ENCODE measurements at regions not wholly inside any gene's neighbourhood (a gene's known extent, or its start where the extent isn't known, plus 50 kb on each side); places are given as distances from the start of the nearest gene placed in this dataset.
A peak's percentile ranks its signal among the peaks of the same experiment; 100 is the strongest.

DNA sequence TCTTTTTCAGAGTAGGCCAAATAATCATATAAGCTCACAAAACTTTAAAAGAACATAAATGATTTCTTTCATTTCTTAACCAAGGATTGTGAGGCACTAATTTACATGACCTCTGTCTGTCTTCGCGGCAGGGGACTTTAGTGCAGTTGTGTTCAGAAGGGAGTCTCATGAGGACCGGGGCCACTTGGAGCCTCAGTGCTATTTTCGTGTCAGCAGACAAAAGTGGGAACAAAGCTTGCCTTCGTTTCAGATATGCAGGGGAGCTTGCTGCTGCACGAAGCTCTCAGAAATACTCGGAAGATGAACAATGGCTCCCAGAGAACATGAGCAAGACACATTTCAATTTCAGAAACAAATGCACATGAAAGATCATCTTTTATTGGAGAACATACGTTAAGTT lies 497.0 kb downstream of the CDH26 start:
- H3K9me3 ChIP-seq (replicated peaks): no peaks in the 10 kb centered on the region
- H3K4me1 ChIP-seq: peaks cover 23% of the 10 kb centered on the region
- no peaks in the 10 kb centered on the region for H3K36me3 ChIP-seq
- H3K27me3 ChIP-seq (ENCODE audit: low read depth): no peaks in the 10 kb centered on the region
- no peak for DNase-seq
- TF ChIP-seq, protein P1, sequence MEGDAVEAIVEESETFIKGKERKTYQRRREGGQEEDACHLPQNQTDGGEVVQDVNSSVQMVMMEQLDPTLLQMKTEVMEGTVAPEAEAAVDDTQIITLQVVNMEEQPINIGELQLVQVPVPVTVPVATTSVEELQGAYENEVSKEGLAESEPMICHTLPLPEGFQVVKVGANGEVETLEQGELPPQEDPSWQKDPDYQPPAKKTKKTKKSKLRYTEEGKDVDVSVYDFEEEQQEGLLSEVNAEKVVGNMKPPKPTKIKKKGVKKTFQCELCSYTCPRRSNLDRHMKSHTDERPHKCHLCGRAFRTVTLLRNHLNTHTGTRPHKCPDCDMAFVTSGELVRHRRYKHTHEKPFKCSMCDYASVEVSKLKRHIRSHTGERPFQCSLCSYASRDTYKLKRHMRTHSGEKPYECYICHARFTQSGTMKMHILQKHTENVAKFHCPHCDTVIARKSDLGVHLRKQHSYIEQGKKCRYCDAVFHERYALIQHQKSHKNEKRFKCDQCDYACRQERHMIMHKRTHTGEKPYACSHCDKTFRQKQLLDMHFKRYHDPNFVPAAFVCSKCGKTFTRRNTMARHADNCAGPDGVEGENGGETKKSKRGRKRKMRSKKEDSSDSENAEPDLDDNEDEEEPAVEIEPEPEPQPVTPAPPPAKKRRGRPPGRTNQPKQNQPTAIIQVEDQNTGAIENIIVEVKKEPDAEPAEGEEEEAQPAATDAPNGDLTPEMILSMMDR (IDR thresholded peaks at IDR 0.05; ENCODE audit: borderline replicate concordance): no peak
- intact Hi-C loops (cut with micrococcal nuclease): no loop called here
- H3K27ac ChIP-seq (replicated peaks): no peak overlapping the region
- H3K4me3 ChIP-seq: no peak overlapping the region

DNA sequence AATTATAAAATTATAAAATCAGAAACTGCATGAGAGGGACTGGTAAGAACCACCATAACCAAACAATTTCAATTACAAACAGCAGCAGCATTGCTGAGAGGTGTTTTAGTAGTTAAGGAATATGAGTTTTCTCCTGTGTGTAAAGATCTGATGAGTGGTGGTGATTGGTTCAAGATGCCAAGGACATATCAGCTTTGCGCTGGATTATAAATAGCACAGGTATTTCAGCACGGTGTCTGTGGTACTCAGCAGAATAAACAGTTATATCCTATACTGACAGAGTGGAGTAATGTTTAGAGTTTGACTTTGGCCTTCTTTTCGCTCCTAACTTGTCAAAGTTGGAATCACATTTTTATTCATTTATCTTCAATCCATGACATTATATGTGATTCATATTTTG lies 501.0 kb downstream of the CDH26 start:
- Histone ChIP-seq H3K4me3 (peak overlapping the region; percentile 2), H3K9me3 (replicated peaks) (peaks cover 14% of the 10 kb centered on the region), H3K4me1 (peaks cover 23% of the 10 kb centered on the region), H3K27ac (replicated peaks) (peak overlapping the region; percentile 57), H3K36me3 (no peaks in the 10 kb centered on the region), H3K27me3 (ENCODE audit: low read depth) (no peaks in the 10 kb centered on the region)
- DNase-seq: no peak
- TF ChIP-seq, protein P1 (IDR thresholded peaks at IDR 0.05; ENCODE audit: borderline replicate concordance): no peak
- intact Hi-C loops (cut with micrococcal nuclease): no loop called here

DNA sequence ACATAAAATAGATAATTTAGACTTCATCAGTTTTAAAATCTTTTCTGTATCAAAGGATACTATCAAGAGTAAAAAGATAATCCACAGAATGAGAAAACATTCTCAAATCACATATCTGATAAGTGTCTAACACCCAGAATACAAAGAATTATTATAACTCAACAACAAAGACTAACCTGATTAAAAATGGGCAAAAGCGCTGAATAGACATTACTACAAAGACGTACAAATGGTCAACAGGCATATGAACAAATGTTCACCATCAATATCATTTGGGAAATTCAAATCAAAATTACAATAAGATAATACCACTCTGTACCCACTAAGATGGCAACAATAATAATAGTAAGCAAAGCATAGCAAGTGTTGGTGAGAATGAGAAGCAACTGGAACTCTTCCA lies 503.8 kb downstream of the CDH26 start:
- DNase-seq: no peak
- intact Hi-C loops (cut with micrococcal nuclease): no loop called here

DNA sequence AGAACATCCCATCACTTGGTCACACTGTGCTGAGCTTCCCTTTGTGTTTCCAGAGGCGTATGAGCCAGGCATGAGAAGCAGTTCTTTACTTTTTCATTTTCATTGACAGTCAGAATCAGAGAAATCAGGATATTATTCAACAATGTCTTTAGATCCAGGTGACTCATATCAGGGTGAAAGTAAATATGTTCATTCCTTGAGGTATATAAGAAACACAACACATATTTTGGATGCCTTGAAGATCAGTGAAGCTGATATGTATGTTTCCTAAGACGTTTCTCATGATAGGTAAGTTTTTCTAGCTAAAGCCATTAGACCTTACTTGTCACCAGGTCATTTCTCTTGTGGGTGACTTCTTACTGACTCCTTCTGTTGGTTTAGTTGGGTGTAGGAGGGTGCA lies 505.6 kb downstream of the CDH26 start:
- intact Hi-C loops (cut with micrococcal nuclease): no loop called here
- Histone ChIP-seq H3K4me1 (peaks cover 18% of the 10 kb centered on the region), H3K9me3 (replicated peaks) (peaks cover 14% of the 10 kb centered on the region), H3K4me3 (no peak overlapping the region), H3K27ac (replicated peaks) (no peak overlapping the region), H3K27me3 (ENCODE audit: low read depth) (no peaks in the 10 kb centered on the region), H3K36me3 (no peaks in the 10 kb centered on the region)
- TF ChIP-seq, protein P1 (IDR thresholded peaks at IDR 0.05; ENCODE audit: borderline replicate concordance): no peak
- DNase-seq: no peak

More for the DNA sequence above, 503.8 kb downstream of the CDH26 start:
- TF ChIP-seq, protein P1 (IDR thresholded peaks at IDR 0.05; ENCODE audit: borderline replicate concordance): no peak
- no peaks in the 10 kb centered on the region for H3K27me3 ChIP-seq (ENCODE audit: low read depth)
- H3K4me1 ChIP-seq: peaks cover 23% of the 10 kb centered on the region
- no peaks in the 10 kb centered on the region for H3K36me3 ChIP-seq
- no peak overlapping the region for H3K27ac ChIP-seq (replicated peaks)
- H3K9me3 ChIP-seq (replicated peaks): peaks cover 14% of the 10 kb centered on the region
- H3K4me3 ChIP-seq: no peak overlapping the region

DNA sequence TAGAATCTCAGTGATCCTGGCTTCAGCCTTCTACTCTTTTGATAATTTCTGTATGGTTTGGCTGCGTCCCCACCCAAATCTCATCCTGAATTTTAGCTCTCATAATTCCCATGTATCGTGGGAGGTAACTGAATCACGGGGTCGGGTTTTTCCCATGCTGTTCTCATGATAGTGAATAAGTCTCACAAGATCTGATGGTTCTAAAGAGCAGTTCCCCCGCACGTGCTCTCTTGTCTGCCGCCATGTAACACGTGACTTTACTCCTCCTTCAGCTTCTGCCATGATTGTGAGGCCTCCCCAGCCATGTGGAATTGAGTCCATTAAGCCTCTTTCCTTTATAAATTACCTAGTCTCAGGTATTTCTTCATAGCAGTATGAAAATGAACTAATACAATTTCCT lies 507.2 kb downstream of the CDH26 start:
- intact Hi-C loops (cut with micrococcal nuclease): no loop called here
- TF ChIP-seq, protein P1 (IDR thresholded peaks at IDR 0.05; ENCODE audit: borderline replicate concordance): no peak

More for the DNA sequence above, 507.2 kb downstream of the CDH26 start:
- Histone ChIP-seq H3K4me1 (peaks cover 16% of the 10 kb centered on the region), H3K9me3 (replicated peaks) (peaks cover 14% of the 10 kb centered on the region), H3K36me3 (no peaks in the 10 kb centered on the region), H3K4me3 (no peak overlapping the region), H3K27ac (replicated peaks) (no peak overlapping the region), H3K27me3 (ENCODE audit: low read depth) (no peaks in the 10 kb centered on the region)
- no peak for DNase-seq
